ENCODE measurements at regions not wholly inside any gene's neighbourhood (a gene's known extent, or its start where the extent isn't known, plus 50 kb on each side); places are given as distances from the start of the nearest gene placed in this dataset.

- no peak for DNase-seq (ENCODE audit: low read depth, low spot score)
These were observed 54.2 kb upstream of the MCTP2 start for GRCh38 chr15:94177112-94177511.

- DNase-seq (ENCODE audit: low read depth, low spot score), result no peak
These were observed 55.9 kb upstream of the MCTP2 start for GRCh38 chr15:94175420-94175819.

DNA sequence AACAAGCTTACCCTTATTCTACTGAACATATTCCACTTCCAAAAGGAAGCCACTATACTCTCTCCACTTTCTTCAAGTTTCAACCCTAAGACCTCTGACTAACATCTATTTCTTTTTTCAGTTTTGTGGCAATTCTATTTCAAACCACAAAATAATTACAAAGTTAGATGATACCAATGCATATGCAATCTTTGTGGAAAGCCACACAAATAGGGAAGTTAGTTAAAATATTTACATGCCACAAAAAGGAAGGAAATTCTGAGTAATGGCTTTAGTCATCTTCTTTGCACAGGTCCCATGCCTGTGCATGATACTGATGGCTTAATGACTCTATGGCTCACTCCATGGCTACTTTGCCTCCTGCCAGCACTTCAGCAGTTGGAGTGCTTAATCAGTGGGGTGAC is 57.0 kb upstream of the MCTP2 start:
- no peak for DNase-seq (ENCODE audit: low read depth, low spot score)

- DNase-seq (ENCODE audit: low read depth, low spot score), result no peak
These were observed 63.1 kb upstream of the MCTP2 start for GRCh38 chr15:94168250-94168649.

DNA sequence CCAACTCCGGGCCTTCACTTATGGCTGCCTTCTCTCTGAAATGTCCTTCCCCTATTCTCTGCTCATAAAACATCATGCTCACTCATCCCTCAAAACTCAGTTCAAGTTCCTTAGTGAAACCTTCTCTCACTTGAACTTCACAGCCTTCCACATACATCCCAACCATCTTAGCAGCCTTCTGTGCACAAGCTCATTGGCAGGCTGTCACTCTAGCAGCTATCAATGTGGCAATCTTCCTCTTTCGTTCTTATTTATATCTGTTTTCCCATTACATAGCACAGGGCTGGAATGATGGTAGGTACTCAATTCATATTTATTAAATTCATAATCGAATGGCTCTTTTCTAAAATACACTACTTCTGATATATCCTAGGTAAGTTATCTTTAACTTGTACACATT is 66.4 kb upstream of the MCTP2 start:
- no peak for DNase-seq (ENCODE audit: low read depth, low spot score)

DNA sequence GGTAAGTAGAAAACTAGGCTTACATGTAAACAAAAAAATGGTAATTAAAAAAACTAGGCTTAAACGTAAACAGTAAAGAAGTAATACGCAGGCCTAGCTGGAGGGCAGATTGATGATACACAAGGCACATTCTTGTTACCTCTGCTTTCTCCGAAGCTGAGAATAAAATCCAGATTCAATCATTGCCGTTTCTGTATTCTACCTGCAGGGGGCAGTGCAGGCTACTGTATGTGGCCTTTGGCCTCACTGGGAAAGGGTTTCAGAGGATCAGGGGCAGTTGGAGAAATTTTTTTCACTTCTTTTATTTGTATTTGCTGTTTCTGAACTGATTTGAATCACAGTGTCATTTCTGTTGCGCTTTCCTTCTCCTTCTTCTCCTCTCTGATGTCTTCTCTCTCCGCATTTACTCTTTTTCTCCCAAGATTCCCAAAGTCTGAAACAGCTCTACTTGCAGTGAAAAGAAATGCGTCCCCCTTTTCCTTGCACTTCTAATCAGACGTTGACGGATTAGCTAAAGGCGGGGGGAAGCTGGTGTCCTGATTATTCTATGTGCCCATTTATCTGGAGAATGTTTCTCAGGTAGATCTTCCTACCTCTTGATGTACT is 67.1 kb upstream of the MCTP2 start:
- peak; percentile 80 for DNase-seq (ENCODE audit: low read depth, low spot score)

DNA sequence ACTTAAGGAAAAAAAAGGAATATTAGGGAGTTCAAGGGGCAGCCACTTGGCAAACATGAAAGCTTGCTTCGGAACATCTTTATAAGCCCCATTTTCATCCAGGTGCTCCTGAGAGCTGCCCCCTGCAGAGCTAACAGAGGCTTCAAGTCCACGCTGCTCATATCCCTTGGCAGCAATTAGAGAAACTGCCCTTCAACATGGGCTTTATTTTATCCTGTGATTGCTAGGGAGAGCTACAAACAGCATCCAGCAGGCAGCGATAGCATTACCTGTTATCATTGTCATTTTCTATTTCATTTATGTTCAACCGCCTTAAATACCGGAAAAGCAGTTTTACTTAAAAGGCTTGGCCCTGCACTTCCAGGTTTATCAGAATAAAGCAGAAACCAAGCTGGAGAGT is 68.4 kb upstream of the MCTP2 start:
- DNase-seq (ENCODE audit: low read depth, low spot score), result no peak

DNA sequence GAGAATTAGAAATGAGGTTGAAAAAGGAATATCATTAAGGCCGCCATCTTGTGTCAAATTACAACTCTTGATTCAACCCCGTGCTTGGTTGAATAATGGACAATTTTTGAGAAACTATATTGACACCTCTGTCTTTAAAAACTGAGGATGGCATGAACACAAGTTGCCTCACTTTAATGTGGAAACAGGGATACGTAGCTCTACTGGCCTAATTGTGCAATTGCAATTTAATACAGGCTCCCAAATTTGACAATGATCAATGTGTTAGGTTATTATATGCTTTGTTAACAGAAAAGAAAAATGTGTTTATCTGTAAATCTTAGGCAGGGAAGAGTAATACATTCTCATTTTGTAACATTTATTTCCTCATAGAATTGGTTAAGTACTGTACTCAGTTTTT is 77.1 kb upstream of the MCTP2 start:
- no peak for DNase-seq (ENCODE audit: low read depth, low spot score)

GRCh38 chr15:94145046-94145445 is 86.3 kb upstream of the MCTP2 start:
- no peak for DNase-seq (ENCODE audit: low read depth, low spot score)

DNA sequence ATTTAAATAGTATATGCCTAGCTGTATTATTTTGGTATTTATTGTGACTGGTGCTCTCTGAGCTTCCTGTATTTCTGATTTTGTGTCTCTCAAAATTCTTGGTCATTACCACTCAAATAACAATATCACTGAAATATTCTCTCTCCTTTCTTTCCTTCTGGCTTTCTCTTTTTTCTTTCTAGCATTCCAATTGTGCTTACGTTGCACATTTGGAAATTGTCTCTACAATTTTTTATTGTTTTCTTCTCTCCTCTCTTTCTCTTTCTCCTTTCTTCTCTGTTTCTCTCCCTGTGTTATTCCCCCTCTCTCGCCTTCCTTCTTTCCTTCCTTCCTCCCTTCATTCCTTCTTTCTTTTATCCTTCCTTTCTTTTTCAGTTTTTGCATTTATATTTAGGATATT is 89.6 kb upstream of the MCTP2 start:
- no peak for DNase-seq (ENCODE audit: low read depth, low spot score)

DNA sequence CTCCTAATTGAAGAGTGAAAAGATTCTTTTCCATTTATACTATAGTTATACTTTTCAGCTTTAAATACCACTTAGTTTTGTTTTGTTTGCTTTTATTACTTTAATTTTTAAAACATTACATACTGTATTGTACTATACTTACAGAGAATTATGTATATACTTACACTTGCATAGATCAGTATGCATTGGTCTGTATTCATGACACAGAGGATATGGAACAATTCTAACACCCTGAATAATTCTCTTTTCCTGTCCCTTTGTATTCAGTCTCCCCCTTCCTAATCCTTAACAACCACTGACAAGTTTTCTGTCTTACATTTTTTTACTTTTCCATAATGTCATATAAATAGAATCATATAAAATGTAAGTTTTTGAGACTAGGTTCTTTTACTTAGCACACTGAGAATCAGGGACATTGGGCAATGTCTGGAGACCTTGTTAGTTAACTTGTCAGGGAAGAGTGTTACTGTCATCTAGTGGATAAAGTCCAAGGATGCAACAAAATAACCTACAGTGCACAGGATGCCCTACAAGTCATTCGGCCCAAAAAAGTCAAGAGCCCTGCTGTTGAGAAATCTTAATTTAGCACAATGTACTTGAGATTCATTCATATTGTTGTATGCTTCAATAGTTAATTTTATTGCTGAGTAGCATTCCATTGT is 95.7 kb upstream of the MCTP2 start:
- DNase-seq (ENCODE audit: low read depth, low spot score), result no peak

- DNase-seq (ENCODE audit: low read depth, low spot score), result no peak
These were observed 99.5 kb upstream of the MCTP2 start for GRCh38 chr15:94131875-94132274.

GRCh38 chr15:94130504-94130903 is 100.9 kb upstream of the MCTP2 start:
- DNase-seq (ENCODE audit: low read depth, low spot score), result no peak

- DNase-seq (ENCODE audit: low read depth, low spot score), result no peak
These were observed 104.4 kb upstream of the MCTP2 start for GRCh38 chr15:94127006-94127405.

DNA sequence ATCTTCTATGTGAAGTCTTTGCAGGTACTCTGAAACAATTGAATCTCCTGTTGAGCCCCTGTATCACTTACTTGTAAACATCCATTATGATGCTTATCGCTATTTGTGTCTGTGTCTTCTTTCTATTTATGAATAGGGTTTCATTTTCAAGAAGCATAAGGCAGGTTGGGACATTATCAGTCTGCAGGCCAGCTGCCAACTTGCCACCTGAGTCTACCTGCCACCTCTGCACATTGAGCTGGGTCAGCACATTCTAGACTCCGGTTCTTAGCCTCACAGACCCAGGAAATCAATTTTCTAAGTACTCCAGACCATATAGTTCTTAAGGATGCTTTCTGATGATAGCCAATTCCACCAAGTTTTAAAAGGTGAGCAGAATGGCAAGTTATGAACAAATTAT is 105.7 kb upstream of the MCTP2 start:
- DNase-seq (ENCODE audit: low read depth, low spot score), result no peak

DNA sequence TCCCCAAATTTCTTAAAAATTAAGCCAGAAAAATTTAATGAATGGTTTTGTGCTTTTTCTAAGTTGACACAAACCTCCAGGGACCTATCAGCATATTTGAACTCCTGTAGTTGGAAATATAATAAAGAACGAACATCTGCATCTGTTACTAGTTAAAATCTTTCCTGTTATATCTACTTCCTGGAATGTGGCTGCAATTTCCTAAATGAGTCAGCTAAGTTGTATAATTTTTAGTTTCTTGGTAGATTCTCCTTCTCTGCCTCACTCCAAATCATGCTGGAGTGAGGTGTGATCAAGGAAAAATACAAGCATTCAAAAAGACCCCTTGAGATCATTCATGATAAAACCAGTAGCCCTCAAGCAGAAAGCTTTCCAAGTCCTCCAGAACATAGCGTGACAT is 106.2 kb upstream of the MCTP2 start:
- no peak for DNase-seq (ENCODE audit: low read depth, low spot score)

DNA sequence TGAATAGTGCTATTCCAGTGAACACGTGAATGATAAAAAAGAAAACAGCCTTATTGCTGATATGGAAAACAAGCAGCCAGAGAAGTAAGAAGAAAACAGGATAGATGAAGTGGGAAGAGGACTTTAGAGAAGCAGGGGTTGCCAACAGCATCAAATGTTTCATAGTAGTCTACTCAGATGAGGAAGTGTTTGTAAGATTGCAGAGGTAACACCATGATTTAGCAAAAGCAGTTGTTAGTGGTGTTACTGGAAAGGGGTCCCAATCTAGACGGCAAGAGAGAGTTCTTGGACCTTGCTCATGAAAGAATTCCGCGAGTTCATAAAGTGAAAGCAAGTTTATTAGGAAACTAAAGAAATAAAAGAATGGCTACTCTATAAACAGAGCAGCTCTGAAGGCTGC is 108.8 kb upstream of the MCTP2 start:
- DNase-seq (ENCODE audit: low read depth, low spot score), result no peak

- DNase-seq (ENCODE audit: low read depth, low spot score), result peak; percentile 72
These were observed 111.2 kb upstream of the MCTP2 start for GRCh38 chr15:94119923-94120775.

DNA sequence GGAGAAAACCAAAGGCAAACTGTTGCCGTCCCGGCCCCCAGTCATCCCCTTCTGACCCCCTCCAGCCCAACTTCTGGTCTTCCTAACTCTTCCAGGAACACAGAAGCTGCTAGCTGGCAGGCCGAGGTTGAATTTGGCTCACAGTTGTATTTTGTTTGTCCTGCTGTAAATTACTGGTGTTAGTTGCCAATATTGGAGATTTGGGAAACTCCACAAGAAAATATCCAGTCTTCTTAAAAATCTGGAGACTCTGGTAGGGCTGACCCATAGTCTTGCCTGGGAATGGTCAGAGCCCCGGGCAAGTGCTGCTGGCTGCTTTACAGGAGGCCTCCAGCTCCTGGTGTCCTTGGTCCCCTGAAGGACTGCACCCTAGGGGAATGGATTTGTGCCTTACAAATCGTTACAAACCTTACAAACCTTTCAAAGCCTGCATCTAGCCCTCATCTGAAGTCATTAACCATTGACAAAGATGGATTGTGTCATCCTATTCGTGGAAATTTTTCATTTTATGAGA is 112.0 kb upstream of the MCTP2 start:
- peak; percentile 58 for DNase-seq (ENCODE audit: low read depth, low spot score)

GRCh38 chr15:94110476-94111130 is 120.8 kb upstream of the MCTP2 start:
- DNase-seq (ENCODE audit: low read depth, low spot score), result no peak

- DNase-seq (ENCODE audit: low read depth, low spot score), result no peak
These were observed 123.7 kb upstream of the MCTP2 start for GRCh38 chr15:94107652-94108051.

- DNase-seq (ENCODE audit: low read depth, low spot score), result no peak
These were observed 125.6 kb upstream of the MCTP2 start for GRCh38 chr15:94105760-94106159.

All from ELF-1 (cell line).